ENCODE measurements at regions not wholly inside any gene's neighbourhood (a gene's known extent, or its start where the extent isn't known, plus 50 kb on each side); places are given as distances from the start of the nearest gene placed in this dataset.

DNA sequence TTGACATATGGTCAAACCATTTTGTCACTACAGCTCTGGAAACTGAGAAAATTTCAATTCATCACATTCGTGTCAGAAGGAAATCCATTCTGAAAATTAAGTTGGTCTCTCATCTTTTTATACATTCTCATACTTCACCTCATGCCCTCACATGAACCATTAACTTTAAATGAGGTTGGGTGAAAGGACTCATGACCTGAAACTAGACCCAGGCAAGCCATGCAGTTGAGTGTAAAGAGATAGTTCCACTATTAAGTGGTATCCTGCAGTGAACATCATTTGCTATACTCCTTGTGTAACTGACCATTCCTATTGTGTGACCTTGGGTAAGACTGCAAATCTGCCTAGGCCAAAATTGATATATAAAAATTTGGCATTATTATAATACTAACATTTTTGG is 299.6 kb upstream of the GRIN3A start:
- Mint-ChIP-seq H3K27me3 (no peaks in the 10 kb centered on the region), H3K9me3 (ENCODE audit: low read depth) (no peaks in the 10 kb centered on the region), H3K4me1 (ENCODE audit: low read depth) (no peaks in the 10 kb centered on the region), H3K4me3 (ENCODE audit: low read depth) (no peak overlapping the region), H3K36me3 (ENCODE audit: insufficient read depth) (no peaks in the 10 kb centered on the region), H3K27ac (no peak overlapping the region)
- TF ChIP-seq, protein P1, sequence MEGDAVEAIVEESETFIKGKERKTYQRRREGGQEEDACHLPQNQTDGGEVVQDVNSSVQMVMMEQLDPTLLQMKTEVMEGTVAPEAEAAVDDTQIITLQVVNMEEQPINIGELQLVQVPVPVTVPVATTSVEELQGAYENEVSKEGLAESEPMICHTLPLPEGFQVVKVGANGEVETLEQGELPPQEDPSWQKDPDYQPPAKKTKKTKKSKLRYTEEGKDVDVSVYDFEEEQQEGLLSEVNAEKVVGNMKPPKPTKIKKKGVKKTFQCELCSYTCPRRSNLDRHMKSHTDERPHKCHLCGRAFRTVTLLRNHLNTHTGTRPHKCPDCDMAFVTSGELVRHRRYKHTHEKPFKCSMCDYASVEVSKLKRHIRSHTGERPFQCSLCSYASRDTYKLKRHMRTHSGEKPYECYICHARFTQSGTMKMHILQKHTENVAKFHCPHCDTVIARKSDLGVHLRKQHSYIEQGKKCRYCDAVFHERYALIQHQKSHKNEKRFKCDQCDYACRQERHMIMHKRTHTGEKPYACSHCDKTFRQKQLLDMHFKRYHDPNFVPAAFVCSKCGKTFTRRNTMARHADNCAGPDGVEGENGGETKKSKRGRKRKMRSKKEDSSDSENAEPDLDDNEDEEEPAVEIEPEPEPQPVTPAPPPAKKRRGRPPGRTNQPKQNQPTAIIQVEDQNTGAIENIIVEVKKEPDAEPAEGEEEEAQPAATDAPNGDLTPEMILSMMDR (IDR thresholded peaks at IDR 0.05; ENCODE audit: unreplicated experiment) = no peak
- no peak for DNase-seq (ENCODE audit: low spot score, unreplicated experiment)

DNA sequence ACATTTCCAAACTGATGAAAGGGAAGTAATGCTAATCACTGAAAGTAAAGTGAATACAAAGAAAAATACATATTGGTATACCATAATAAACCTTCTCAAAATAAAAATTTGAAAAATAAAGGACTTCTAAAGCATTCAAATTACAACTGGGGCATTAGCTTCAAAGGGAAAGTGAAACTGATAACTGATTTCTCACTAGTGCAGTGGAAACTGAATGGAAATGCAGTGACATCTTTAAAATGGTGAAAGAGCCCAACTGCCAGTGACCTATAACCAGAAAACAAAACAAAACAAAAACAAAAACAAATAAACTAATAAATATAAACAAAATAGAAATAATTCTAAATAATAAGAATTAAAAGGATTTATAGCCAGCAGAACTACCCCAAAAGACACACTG is 297.5 kb upstream of the GRIN3A start:
- Mint-ChIP-seq H3K27ac (no peak overlapping the region), H3K4me3 (ENCODE audit: low read depth) (no peak overlapping the region), H3K4me1 (ENCODE audit: low read depth) (no peaks in the 10 kb centered on the region), H3K27me3 (no peaks in the 10 kb centered on the region), H3K9me3 (ENCODE audit: low read depth) (no peaks in the 10 kb centered on the region), H3K36me3 (ENCODE audit: insufficient read depth) (no peaks in the 10 kb centered on the region)
- DNase-seq (ENCODE audit: low spot score, unreplicated experiment) = no peak
- TF ChIP-seq, protein P1 (IDR thresholded peaks at IDR 0.05; ENCODE audit: unreplicated experiment) = no peak

DNA sequence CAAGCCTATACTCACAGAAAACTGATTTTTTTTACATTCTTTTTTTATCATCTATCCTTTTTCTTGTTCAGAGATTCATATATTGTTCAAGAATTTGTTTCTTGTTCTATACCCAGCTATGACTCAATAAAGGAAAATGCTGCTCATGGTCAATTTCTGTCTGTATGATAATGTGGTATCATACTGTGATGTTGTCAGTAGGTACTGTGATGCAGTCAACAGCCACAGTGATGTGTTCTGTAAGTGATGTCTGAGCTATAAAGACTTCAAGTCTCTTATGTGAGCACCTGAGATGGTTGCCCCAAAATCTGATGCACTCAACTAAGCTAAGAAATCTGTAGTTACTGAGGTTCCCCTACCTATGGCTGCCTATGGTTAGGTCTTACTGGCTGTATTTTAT is 294.2 kb upstream of the GRIN3A start:
- H3K4me3 Mint-ChIP-seq (ENCODE audit: low read depth) = no peak overlapping the region
- H3K27ac Mint-ChIP-seq = no peak overlapping the region
- TF ChIP-seq, protein P1 (IDR thresholded peaks at IDR 0.05; ENCODE audit: unreplicated experiment) = no peak
- no peak for DNase-seq (ENCODE audit: low spot score, unreplicated experiment)
- no peaks in the 10 kb centered on the region for H3K27me3 Mint-ChIP-seq
- H3K9me3 Mint-ChIP-seq (ENCODE audit: low read depth) = no peaks in the 10 kb centered on the region
- no peaks in the 10 kb centered on the region for H3K4me1 Mint-ChIP-seq (ENCODE audit: low read depth)
- no peaks in the 10 kb centered on the region for H3K36me3 Mint-ChIP-seq (ENCODE audit: insufficient read depth)

DNA sequence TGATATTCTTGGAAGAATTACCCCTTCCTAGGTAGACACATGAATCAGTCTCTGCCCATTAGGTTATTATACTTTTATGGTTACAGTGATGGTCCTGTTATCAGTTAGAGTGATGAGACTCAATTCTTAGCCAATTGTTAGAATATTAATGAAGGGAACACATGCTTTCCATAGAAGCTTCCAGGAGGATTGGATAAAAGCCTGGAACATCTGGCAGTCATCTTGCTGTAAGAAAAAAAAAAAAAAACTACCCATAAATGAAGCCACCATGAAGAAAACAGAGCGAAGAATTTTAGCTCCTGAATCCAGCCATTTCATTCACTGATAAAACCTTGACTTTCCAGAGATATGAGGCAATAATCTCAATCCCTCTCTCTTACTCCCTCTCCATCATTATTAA is 262.5 kb upstream of the GRIN3A start:
- Mint-ChIP-seq H3K27ac (no peak overlapping the region), H3K4me1 (ENCODE audit: low read depth) (no peaks in the 10 kb centered on the region), H3K9me3 (ENCODE audit: low read depth) (no peaks in the 10 kb centered on the region), H3K4me3 (ENCODE audit: low read depth) (no peak overlapping the region), H3K27me3 (no peaks in the 10 kb centered on the region), H3K36me3 (ENCODE audit: insufficient read depth) (no peaks in the 10 kb centered on the region)
- TF ChIP-seq, protein P1 (IDR thresholded peaks at IDR 0.05; ENCODE audit: unreplicated experiment) = no peak
- no peak for DNase-seq (ENCODE audit: low spot score, unreplicated experiment)

DNA sequence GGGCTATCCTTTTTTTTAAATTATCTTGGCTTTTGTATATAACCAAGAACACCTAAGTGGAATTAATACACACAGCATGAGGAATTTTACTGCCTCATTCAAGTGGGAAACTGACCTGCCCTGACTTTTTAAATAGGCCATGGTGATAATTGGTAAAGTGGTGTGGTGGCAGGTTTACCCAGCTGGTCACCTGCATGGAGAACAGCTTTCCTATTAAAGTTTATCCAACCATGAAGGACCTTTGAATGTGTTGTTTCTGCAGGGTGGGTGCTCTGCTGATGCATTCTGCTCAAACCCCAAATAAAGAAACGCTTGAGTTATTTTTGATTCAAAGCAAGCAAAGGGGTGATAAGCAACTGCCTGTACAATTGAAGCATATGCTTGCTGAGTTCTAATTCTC is 261.0 kb upstream of the GRIN3A start:
- Mint-ChIP-seq H3K4me1 (ENCODE audit: low read depth) (no peaks in the 10 kb centered on the region), H3K9me3 (ENCODE audit: low read depth) (no peaks in the 10 kb centered on the region), H3K36me3 (ENCODE audit: insufficient read depth) (no peaks in the 10 kb centered on the region), H3K27ac (no peak overlapping the region), H3K27me3 (no peaks in the 10 kb centered on the region), H3K4me3 (ENCODE audit: low read depth) (no peak overlapping the region)
- no peak for DNase-seq (ENCODE audit: low spot score, unreplicated experiment)
- TF ChIP-seq, protein P1 (IDR thresholded peaks at IDR 0.05; ENCODE audit: unreplicated experiment) = no peak
